AG09309 (cell line): ENCODE measurements at regions not wholly inside any gene's neighbourhood (a gene's known extent, or its start where the extent isn't known, plus 50 kb on each side); places are given as distances from the start of the nearest gene placed in this dataset.

Experiments used
- DNase-seq: peaks from one replicate; pipeline ENCODE4 v3.0.0-alpha.2; 2010; ENCODE audit warnings: low read depth
- H3K4me3 ChIP-seq: 2 replicates; pipeline ENCODE4 v1.5.1; 2011; ENCODE audit warnings: mild to moderate bottlenecking, low read depth, low read length, moderate library complexity; ENCODE audit not compliant: control insufficient read depth
- CTCF ChIP-seq: IDR thresholded peaks from 2 replicates; pipeline ENCODE4 v1.5.1; 2011; ENCODE audit warnings: mild to moderate bottlenecking, low read depth, low read length, inconsistent platforms; ENCODE audit not compliant: insufficient read depth, control insufficient read depth; ENCODE audit errors: missing control alignments

GRCh38 chr2:225937625-225938187 is 538.2 kb downstream of the NYAP2 start:
- H3K4me3 ChIP-seq, result no peak overlapping the region
- no peak for DNase-seq
- no peak for TF ChIP-seq CTCF

- TF ChIP-seq CTCF, result no peak
- H3K4me3 ChIP-seq, result no peak overlapping the region
- no peak for DNase-seq
These were observed 533.4 kb downstream of the NYAP2 start for GRCh38 chr2:225932811-225933413.

GRCh38 chr2:225930687-225931086 is 531.2 kb downstream of the NYAP2 start:
- TF ChIP-seq CTCF, result no peak
- DNase-seq, result no peak
- H3K4me3 ChIP-seq, result no peak overlapping the region

GRCh38 chr2:225920621-225921220 is 521.2 kb downstream of the NYAP2 start:
- DNase-seq, result no peak
- H3K4me3 ChIP-seq, result no peak overlapping the region
- no peak for TF ChIP-seq CTCF

- H3K4me3 ChIP-seq, result no peak overlapping the region
- TF ChIP-seq CTCF, result no peak
- no peak for DNase-seq
These were observed 517.2 kb downstream of the NYAP2 start for GRCh38 chr2:225916692-225917091.

- no peak for TF ChIP-seq CTCF
- H3K4me3 ChIP-seq, result no peak overlapping the region
- no peak for DNase-seq
These were observed 511.5 kb downstream of the NYAP2 start for GRCh38 chr2:225911019-225911418.

- TF ChIP-seq CTCF, result no peak
- no peak for DNase-seq
- H3K4me3 ChIP-seq, result no peak overlapping the region
These were observed 495.6 kb downstream of the NYAP2 start for GRCh38 chr2:225895126-225895525.
